ENCODE measurements at regions not wholly inside any gene's neighbourhood (a gene's known extent, or its start where the extent isn't known, plus 50 kb on each side); places are given as distances from the start of the nearest gene placed in this dataset.

- ATAC-seq (replicated peaks in 1 of 2) = no peak
- H3K4me1 Mint-ChIP-seq (ENCODE audit: low read depth) = no peaks in the 10 kb centered on the region
- H3K36me3 Mint-ChIP-seq (ENCODE audit: insufficient read depth in 2 of 2) = no peaks in the 10 kb centered on the region
- no peak for DNase-seq
- no peaks in the 10 kb centered on the region for H3K9me3 Mint-ChIP-seq
- no peak overlapping the region for H3K4me3 Mint-ChIP-seq
- peaks cover 12% of the 10 kb centered on the region for H3K27me3 Mint-ChIP-seq (ENCODE audit: low read depth)
- no peak overlapping the region for H3K27ac Mint-ChIP-seq
Measured at GRCh38 chr3:14286887-14287500, 108.4 kb downstream of the LSM3 start.

- H3K27ac Mint-ChIP-seq = no peak overlapping the region
- ATAC-seq (replicated peaks in 1 of 2) = no peak
- no peak for DNase-seq
- H3K4me3 Mint-ChIP-seq = no peak overlapping the region
- no peaks in the 10 kb centered on the region for H3K4me1 Mint-ChIP-seq (ENCODE audit: low read depth)
- peaks cover 12% of the 10 kb centered on the region for H3K27me3 Mint-ChIP-seq (ENCODE audit: low read depth)
- H3K36me3 Mint-ChIP-seq (ENCODE audit: insufficient read depth in 2 of 2) = no peaks in the 10 kb centered on the region
- no peaks in the 10 kb centered on the region for H3K9me3 Mint-ChIP-seq
Measured at GRCh38 chr3:14288177-14288788, 109.7 kb downstream of the LSM3 start.

- Mint-ChIP-seq H3K4me3 (no peak overlapping the region), H3K27ac (no peak overlapping the region), H3K27me3 (ENCODE audit: low read depth) (peaks cover 12% of the 10 kb centered on the region), H3K4me1 (ENCODE audit: low read depth) (no peaks in the 10 kb centered on the region), H3K9me3 (no peaks in the 10 kb centered on the region), H3K36me3 (ENCODE audit: insufficient read depth in 2 of 2) (no peaks in the 10 kb centered on the region)
- DNase-seq (no peak), ATAC-seq (replicated peaks in 1 of 2) (no peak)
Measured at GRCh38 chr3:14288833-14289451, 110.3 kb downstream of the LSM3 start.

GRCh38 chr3:14289590-14290461, 111.2 kb downstream of the LSM3 start:
- Mint-ChIP-seq H3K4me3 (no peak overlapping the region), H3K4me1 (ENCODE audit: low read depth) (no peaks in the 10 kb centered on the region), H3K27ac (no peak overlapping the region), H3K27me3 (ENCODE audit: low read depth) (peaks cover 19% of the 10 kb centered on the region), H3K9me3 (no peaks in the 10 kb centered on the region), H3K36me3 (ENCODE audit: insufficient read depth in 2 of 2) (no peaks in the 10 kb centered on the region)
- ATAC-seq (replicated peaks in 1 of 2) = no peak
- DNase-seq = no peak

- Mint-ChIP-seq H3K27me3 (ENCODE audit: low read depth) (peaks cover 21% of the 10 kb centered on the region), H3K36me3 (ENCODE audit: insufficient read depth in 2 of 2) (no peaks in the 10 kb centered on the region), H3K27ac (no peak overlapping the region), H3K4me3 (no peak overlapping the region), H3K4me1 (ENCODE audit: low read depth) (no peaks in the 10 kb centered on the region), H3K9me3 (no peaks in the 10 kb centered on the region)
- no peak for DNase-seq
- ATAC-seq (replicated peaks in 1 of 2) = no peak
Measured at GRCh38 chr3:14290631-14291385, 111.6 kb upstream of the SLC6A6 start.

- no peak for DNase-seq
- H3K9me3 Mint-ChIP-seq = no peaks in the 10 kb centered on the region
- no peaks in the 10 kb centered on the region for H3K4me1 Mint-ChIP-seq (ENCODE audit: low read depth)
- no peak for ATAC-seq (replicated peaks in 1 of 2)
- no peaks in the 10 kb centered on the region for H3K36me3 Mint-ChIP-seq (ENCODE audit: insufficient read depth in 2 of 2)
- no peak overlapping the region for H3K27ac Mint-ChIP-seq
- H3K27me3 Mint-ChIP-seq (ENCODE audit: low read depth) = peaks cover 21% of the 10 kb centered on the region
- H3K4me3 Mint-ChIP-seq = no peak overlapping the region
Measured at GRCh38 chr3:14295037-14295436, 107.4 kb upstream of the SLC6A6 start.

- no peaks in the 10 kb centered on the region for H3K4me1 Mint-ChIP-seq (ENCODE audit: low read depth)
- H3K27me3 Mint-ChIP-seq (ENCODE audit: low read depth) = peaks cover 14% of the 10 kb centered on the region
- H3K4me3 Mint-ChIP-seq = no peak overlapping the region
- H3K9me3 Mint-ChIP-seq = no peaks in the 10 kb centered on the region
- H3K27ac Mint-ChIP-seq = no peak overlapping the region
- ATAC-seq (replicated peaks in 1 of 2) (no peak), DNase-seq (no peak)
- no peaks in the 10 kb centered on the region for H3K36me3 Mint-ChIP-seq (ENCODE audit: insufficient read depth in 2 of 2)
Measured at GRCh38 chr3:14295801-14296200, 106.6 kb upstream of the SLC6A6 start.

- Mint-ChIP-seq H3K4me3 (no peak overlapping the region), H3K4me1 (ENCODE audit: low read depth) (no peaks in the 10 kb centered on the region), H3K36me3 (ENCODE audit: insufficient read depth in 2 of 2) (no peaks in the 10 kb centered on the region), H3K27ac (no peak overlapping the region), H3K9me3 (no peaks in the 10 kb centered on the region), H3K27me3 (ENCODE audit: low read depth) (peaks cover 9% of the 10 kb centered on the region)
- ATAC-seq (replicated peaks in 1 of 2) (no peak), DNase-seq (no peak)
Measured at GRCh38 chr3:14297305-14297704, 105.1 kb upstream of the SLC6A6 start.

- no peak for ATAC-seq (replicated peaks in 1 of 2)
- no peaks in the 10 kb centered on the region for H3K36me3 Mint-ChIP-seq (ENCODE audit: insufficient read depth in 2 of 2)
- H3K4me1 Mint-ChIP-seq (ENCODE audit: low read depth) = no peaks in the 10 kb centered on the region
- no peaks in the 10 kb centered on the region for H3K9me3 Mint-ChIP-seq
- no peak overlapping the region for H3K4me3 Mint-ChIP-seq
- DNase-seq = no peak
- H3K27me3 Mint-ChIP-seq (ENCODE audit: low read depth) = peaks cover 9% of the 10 kb centered on the region
- H3K27ac Mint-ChIP-seq = no peak overlapping the region
Measured at GRCh38 chr3:14297784-14298236, 104.6 kb upstream of the SLC6A6 start.

GRCh38 chr3:14298442-14298841, 104.0 kb upstream of the SLC6A6 start:
- no peaks in the 10 kb centered on the region for H3K36me3 Mint-ChIP-seq (ENCODE audit: insufficient read depth in 2 of 2)
- no peak overlapping the region for H3K27ac Mint-ChIP-seq
- no peak overlapping the region for H3K4me3 Mint-ChIP-seq
- peaks cover 3% of the 10 kb centered on the region for H3K4me1 Mint-ChIP-seq (ENCODE audit: low read depth)
- no peaks in the 10 kb centered on the region for H3K9me3 Mint-ChIP-seq
- ATAC-seq (replicated peaks in 1 of 2) (no peak), DNase-seq (no peak)
- H3K27me3 Mint-ChIP-seq (ENCODE audit: low read depth) = peaks cover 12% of the 10 kb centered on the region

GRCh38 chr3:14298991-14299555, 103.3 kb upstream of the SLC6A6 start:
- Mint-ChIP-seq H3K27ac (no peak overlapping the region), H3K4me3 (no peak overlapping the region), H3K27me3 (ENCODE audit: low read depth) (peaks cover 15% of the 10 kb centered on the region), H3K36me3 (ENCODE audit: insufficient read depth in 2 of 2) (no peaks in the 10 kb centered on the region), H3K4me1 (ENCODE audit: low read depth) (peaks cover 6% of the 10 kb centered on the region), H3K9me3 (no peaks in the 10 kb centered on the region)
- ATAC-seq (replicated peaks in 1 of 2) = no peak
- DNase-seq = no peak

- H3K27ac Mint-ChIP-seq = no peak overlapping the region
- H3K27me3 Mint-ChIP-seq (ENCODE audit: low read depth) = peaks cover 9% of the 10 kb centered on the region
- H3K4me3 Mint-ChIP-seq = no peak overlapping the region
- H3K36me3 Mint-ChIP-seq (ENCODE audit: insufficient read depth in 2 of 2) = no peaks in the 10 kb centered on the region
- ATAC-seq (replicated peaks in 1 of 2) (no peak), DNase-seq (no peak)
- no peaks in the 10 kb centered on the region for H3K9me3 Mint-ChIP-seq
- peaks cover 6% of the 10 kb centered on the region for H3K4me1 Mint-ChIP-seq (ENCODE audit: low read depth)
Measured at GRCh38 chr3:14299767-14300166, 102.6 kb upstream of the SLC6A6 start.

All from activated T-cell treated with anti-CD3 and anti-CD28 coated beads, Interleukin-2, amount 50 U/mL, for 72 hours (primary cell).